Adipocyte (in vitro differentiated cells): ENCODE measurements at regions not wholly inside any gene's neighbourhood (a gene's known extent, or its start where the extent isn't known, plus 50 kb on each side); places are given as distances from the start of the nearest gene placed in this dataset.

Source experiments
- DNase-seq: peaks from one replicate; pipeline ENCODE4 v3.0.0-alpha.2; 2015; ENCODE audit warnings: low read depth
- H3K27me3 ChIP-seq: replicated peaks from 2 replicates; pipeline ENCODE4 v1.7.0; 2013; ENCODE audit warnings: mild to moderate bottlenecking, low read length, moderate library complexity; ENCODE audit not compliant: control insufficient read depth, insufficient read depth
- H3K36me3 ChIP-seq: 2 replicates; pipeline ENCODE4 v1.7.0; 2013; ENCODE audit warnings: low read length, mild to moderate bottlenecking, moderate library complexity; ENCODE audit not compliant: control insufficient read depth, insufficient read depth, severe bottlenecking
- H3K4me1 ChIP-seq: 2 replicates; pipeline ENCODE4 v1.7.0; 2013; ENCODE audit warnings: mild to moderate bottlenecking, low read length, moderate library complexity; ENCODE audit not compliant: control insufficient read depth, insufficient read depth
- H3K4me3 ChIP-seq: 2 replicates; pipeline ENCODE4 v1.7.0; 2013; ENCODE audit warnings: mild to moderate bottlenecking, low read length, moderate library complexity
- H3K9ac ChIP-seq: 2 replicates; pipeline ENCODE4 v1.7.0; 2013; ENCODE audit warnings: mild to moderate bottlenecking, low read length, moderate library complexity
- H3K9me3 ChIP-seq: 2 replicates; pipeline ENCODE4 v1.7.0; 2013; ENCODE audit warnings: mild to moderate bottlenecking, low read length, moderate library complexity; ENCODE audit not compliant: control insufficient read depth

GRCh38 chr16:17829811-17830210 lies 359.1 kb upstream of the XYLT1 start:
- no peaks in the 10 kb centered on the region for H3K9me3 ChIP-seq

GRCh38 chr16:17828012-17828411 lies 357.3 kb upstream of the XYLT1 start:
- no peak overlapping the region for H3K4me3 ChIP-seq
- H3K9me3 ChIP-seq: no peaks in the 10 kb centered on the region
- H3K4me1 ChIP-seq: peaks cover 9% of the 10 kb centered on the region
- no peaks in the 10 kb centered on the region for H3K36me3 ChIP-seq
- peak; percentile 48 for DNase-seq
- H3K27me3 ChIP-seq: no peaks in the 10 kb centered on the region
- H3K9ac ChIP-seq: no peak overlapping the region

More at GRCh38 chr16:17829811-17830210, 359.1 kb upstream of the XYLT1 start:
- H3K4me1 ChIP-seq: peaks cover 9% of the 10 kb centered on the region
- no peaks in the 10 kb centered on the region for H3K36me3 ChIP-seq
- DNase-seq: no peak
- no peaks in the 10 kb centered on the region for H3K27me3 ChIP-seq
- H3K9ac ChIP-seq: no peak overlapping the region
- H3K4me3 ChIP-seq: no peak overlapping the region

- no peaks in the 10 kb centered on the region for H3K27me3 ChIP-seq
- H3K9ac ChIP-seq: no peak overlapping the region
- H3K4me3 ChIP-seq: no peak overlapping the region
- no peaks in the 10 kb centered on the region for H3K9me3 ChIP-seq
- peaks cover 9% of the 10 kb centered on the region for H3K4me1 ChIP-seq
- peak; percentile 12 for DNase-seq
- no peaks in the 10 kb centered on the region for H3K36me3 ChIP-seq
These were observed 356.6 kb upstream of the XYLT1 start for GRCh38 chr16:17827313-17827712.

GRCh38 chr16:17817943-17818342 lies 347.2 kb upstream of the XYLT1 start:
- Histone ChIP-seq H3K4me1 (no peaks in the 10 kb centered on the region), H3K36me3 (no peaks in the 10 kb centered on the region), H3K9ac (no peak overlapping the region), H3K4me3 (no peak overlapping the region), H3K27me3 (peaks cover under 1% of the 10 kb centered on the region), H3K9me3 (peaks cover 19% of the 10 kb centered on the region)
- no peak for DNase-seq

DNA sequence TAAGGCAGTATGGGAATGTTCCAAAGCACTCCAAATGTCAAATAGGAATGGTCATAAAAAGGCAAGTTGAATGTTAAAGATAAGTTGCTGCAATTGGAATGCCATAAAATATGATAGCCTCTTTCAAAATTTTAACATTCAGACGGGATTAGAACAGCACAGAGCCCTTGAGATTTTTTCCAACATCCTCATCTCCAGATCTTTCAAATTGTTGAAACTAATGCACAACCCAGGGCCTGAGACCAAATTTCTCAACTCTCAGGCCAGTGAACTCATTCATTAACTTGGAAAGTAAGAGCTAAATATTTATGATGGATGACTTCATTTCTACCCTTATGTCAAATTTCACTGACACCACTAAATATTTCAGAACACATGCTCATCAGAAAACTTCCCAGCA lies 346.5 kb upstream of the XYLT1 start:
- no peaks in the 10 kb centered on the region for H3K4me1 ChIP-seq
- peaks cover 19% of the 10 kb centered on the region for H3K9me3 ChIP-seq
- DNase-seq: no peak
- H3K36me3 ChIP-seq: no peaks in the 10 kb centered on the region
- peaks cover 3% of the 10 kb centered on the region for H3K27me3 ChIP-seq
- H3K9ac ChIP-seq: no peak overlapping the region
- no peak overlapping the region for H3K4me3 ChIP-seq

DNA sequence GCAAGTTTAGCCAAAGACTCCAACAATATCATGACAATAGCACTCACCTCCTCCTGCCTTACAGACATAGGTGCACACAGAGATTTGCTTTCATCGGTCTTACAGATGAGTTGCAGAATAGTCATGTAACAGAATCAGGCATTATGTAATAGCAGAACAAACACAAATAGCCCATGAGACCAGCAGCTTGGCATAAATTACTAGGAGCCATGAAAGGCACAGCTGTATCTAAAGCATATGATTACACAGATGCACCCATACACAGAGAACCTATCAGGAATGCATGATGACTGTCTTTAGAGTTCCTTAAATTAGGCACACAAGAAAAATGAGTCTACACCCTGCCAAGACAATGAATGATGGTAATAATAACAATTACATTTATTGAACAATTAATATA lies 342.0 kb upstream of the XYLT1 start:
- H3K9ac ChIP-seq: no peak overlapping the region
- no peak overlapping the region for H3K4me3 ChIP-seq
- H3K27me3 ChIP-seq: peaks cover 4% of the 10 kb centered on the region
- peaks cover 19% of the 10 kb centered on the region for H3K9me3 ChIP-seq
- H3K4me1 ChIP-seq: no peaks in the 10 kb centered on the region
- DNase-seq: no peak
- no peaks in the 10 kb centered on the region for H3K36me3 ChIP-seq

DNA sequence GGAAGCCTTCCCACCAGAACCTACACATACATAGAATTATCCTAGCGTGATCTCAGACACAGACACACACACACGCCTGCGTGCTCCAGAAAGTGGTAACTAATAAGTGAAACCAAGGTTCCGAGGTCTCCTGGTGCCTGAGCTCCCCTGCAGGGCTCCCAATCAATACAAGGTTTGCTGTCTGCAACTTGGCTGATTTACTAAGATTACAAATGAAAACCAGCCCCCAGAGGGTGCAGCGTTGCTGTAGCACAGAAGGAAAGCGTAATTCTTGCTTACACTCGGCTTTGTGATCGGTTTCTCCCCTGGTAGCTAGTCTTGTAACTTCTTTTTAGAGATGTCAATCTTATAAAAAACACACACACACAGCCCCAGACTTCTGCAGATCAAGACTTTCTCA lies 334.1 kb upstream of the XYLT1 start:
- Histone ChIP-seq H3K9me3 (no peaks in the 10 kb centered on the region), H3K4me1 (no peaks in the 10 kb centered on the region), H3K4me3 (no peak overlapping the region), H3K27me3 (peaks cover 4% of the 10 kb centered on the region), H3K36me3 (no peaks in the 10 kb centered on the region), H3K9ac (no peak overlapping the region)
- no peak for DNase-seq

GRCh38 chr16:17803625-17804410 lies 333.1 kb upstream of the XYLT1 start:
- H3K9me3 ChIP-seq: no peaks in the 10 kb centered on the region
- DNase-seq: no peak
- H3K36me3 ChIP-seq: no peaks in the 10 kb centered on the region
- peaks cover 4% of the 10 kb centered on the region for H3K27me3 ChIP-seq
- H3K4me1 ChIP-seq: no peaks in the 10 kb centered on the region
- no peak overlapping the region for H3K4me3 ChIP-seq
- H3K9ac ChIP-seq: no peak overlapping the region

DNA sequence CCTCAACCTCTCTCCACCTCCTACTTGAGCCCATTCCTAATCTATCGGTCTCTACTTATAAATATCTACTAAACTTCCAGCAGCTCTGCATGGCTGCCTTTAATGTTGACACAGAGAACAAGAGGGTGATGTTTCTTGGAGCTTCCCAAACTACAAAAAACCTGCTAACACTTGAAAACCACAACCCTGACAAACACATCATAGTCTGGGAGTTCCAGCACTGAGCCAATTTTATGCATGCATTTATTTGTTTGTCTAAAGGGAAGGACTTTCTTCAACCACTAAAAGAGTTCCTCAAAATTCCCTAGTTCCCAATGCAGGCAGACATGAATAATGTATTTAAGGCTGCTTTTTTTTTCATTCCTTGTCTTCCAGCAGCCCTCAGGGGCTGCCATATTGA lies 331.8 kb upstream of the XYLT1 start:
- DNase-seq: no peak
- no peaks in the 10 kb centered on the region for H3K9me3 ChIP-seq
- no peak overlapping the region for H3K4me3 ChIP-seq
- H3K4me1 ChIP-seq: no peaks in the 10 kb centered on the region
- H3K27me3 ChIP-seq: peaks cover 3% of the 10 kb centered on the region
- no peak overlapping the region for H3K9ac ChIP-seq
- no peaks in the 10 kb centered on the region for H3K36me3 ChIP-seq

DNA sequence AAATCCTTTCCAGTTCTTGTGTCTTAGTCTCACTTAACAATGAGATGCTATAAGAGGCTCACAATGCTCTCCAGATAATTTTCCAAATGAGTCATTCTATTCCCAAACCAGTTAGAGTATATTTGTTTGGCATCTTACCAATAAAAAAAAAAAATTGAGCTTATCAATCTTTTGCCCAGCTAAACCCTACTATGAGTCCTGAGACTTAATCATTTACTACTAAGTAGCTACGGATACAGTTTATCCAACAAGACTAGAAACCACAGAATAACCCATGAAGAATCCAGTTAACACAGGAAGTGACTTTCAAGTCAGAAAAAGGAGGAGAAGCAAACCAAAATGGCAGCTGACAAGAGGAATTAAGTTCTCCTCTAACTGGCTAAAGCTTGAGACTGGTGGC lies 330.3 kb upstream of the XYLT1 start:
- no peak for DNase-seq
- no peak overlapping the region for H3K9ac ChIP-seq
- peaks cover 5% of the 10 kb centered on the region for H3K27me3 ChIP-seq
- H3K4me3 ChIP-seq: no peak overlapping the region
- no peaks in the 10 kb centered on the region for H3K4me1 ChIP-seq
- H3K36me3 ChIP-seq: no peaks in the 10 kb centered on the region
- H3K9me3 ChIP-seq: no peaks in the 10 kb centered on the region

- Histone ChIP-seq H3K4me1 (no peaks in the 10 kb centered on the region), H3K27me3 (peaks cover 5% of the 10 kb centered on the region), H3K9me3 (no peaks in the 10 kb centered on the region), H3K4me3 (no peak overlapping the region), H3K36me3 (no peaks in the 10 kb centered on the region), H3K9ac (no peak overlapping the region)
- DNase-seq: no peak
These were observed 328.0 kb upstream of the XYLT1 start for GRCh38 chr16:17798716-17799115.

DNA sequence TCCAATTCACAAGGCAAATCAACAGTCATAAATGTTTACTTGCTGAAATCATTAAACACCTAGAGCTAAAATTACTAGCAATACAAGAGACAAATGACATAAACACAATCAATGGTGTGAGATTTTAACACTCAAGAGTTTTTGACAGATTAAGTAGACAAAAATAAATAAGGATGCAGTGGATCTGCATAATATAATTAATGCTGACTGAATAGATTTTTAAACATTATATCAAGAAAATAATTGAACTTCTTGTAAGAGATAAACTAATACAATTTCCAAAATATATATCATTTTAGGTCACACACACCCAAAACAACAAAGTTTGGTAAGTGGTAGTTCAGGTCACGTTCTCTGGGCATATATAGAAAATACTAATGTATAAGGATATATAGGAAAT lies 322.6 kb upstream of the XYLT1 start:
- Histone ChIP-seq H3K27me3 (peaks cover 9% of the 10 kb centered on the region), H3K4me3 (no peak overlapping the region), H3K9ac (no peak overlapping the region), H3K36me3 (no peaks in the 10 kb centered on the region), H3K9me3 (no peaks in the 10 kb centered on the region), H3K4me1 (no peaks in the 10 kb centered on the region)
- DNase-seq: no peak
